ENCODE measurements at regions not wholly inside any gene's neighbourhood (a gene's known extent, or its start where the extent isn't known, plus 50 kb on each side); places are given as distances from the start of the nearest gene placed in this dataset.
"Not testable (repeated sequence)": the region's sequence is repeated elsewhere in the genome, so short reads cannot be mapped to it uniquely, and the experiment has no call there.

DNA sequence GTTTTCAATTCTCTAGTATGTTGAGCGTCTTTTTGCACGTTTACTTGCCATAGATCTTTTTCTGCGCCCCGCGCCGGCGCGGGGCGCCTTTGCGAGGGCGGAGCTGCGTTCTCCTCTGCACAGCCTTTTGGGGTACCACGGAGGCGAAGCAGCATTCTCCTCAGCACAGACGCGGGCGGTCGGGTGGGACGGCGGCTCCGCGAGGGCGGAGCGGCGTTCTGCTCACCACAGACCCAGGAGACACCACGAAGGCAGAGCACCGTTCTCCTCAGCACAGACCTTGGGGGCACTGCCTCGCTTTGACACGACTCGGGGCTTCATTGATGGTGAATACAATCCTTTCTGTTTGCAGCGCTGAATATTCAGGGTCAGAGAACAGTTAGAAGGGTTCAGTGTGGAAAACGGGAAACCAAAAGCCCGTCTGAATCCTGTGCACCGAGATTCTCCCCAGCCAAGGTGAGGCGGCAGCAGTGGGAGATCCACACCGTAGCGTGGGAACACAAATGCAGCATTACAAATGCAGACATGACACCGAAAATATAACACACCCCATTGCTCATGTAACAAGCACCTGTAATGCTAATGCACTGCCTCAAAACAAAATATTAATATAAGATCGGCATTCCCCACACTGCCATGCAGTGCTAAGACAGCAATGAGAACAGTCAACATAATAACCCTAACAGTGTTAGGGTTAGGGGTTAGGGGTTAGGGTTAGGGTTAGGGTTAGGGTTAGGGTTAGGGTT lies 190.7 kb upstream of the VIPR2 start:
- not testable (repeated sequence) for DNase-seq

DNA sequence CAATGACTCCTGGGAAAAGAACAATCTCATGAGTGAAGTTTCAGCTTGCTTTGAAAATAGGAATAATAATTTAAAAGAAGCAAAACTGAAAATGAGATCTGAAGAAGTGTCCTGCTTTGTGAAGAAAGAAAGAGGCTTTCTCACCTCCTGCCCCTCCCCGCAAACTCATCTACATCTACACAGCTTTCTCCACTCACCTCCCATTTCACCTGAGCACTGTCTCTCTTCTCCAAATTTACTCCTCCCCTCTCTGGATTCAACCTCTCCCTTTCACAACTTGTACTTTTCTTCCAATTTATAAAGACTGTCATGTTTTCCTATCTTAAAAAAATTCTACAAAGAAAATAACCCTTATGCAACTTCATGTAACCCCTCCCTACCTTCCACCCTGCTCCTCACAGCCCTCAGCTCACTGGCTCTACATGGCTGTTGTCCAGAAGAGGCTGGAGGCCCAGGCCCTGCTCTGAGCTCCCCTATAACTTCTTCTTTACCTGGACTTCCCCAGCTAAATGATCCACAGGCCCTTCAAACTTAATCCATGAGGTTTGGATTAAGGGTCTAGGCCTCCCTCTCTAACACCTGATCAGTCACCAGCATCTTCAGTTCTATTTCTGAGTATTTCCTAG lies 188.3 kb upstream of the VIPR2 start:
- not testable (repeated sequence) for DNase-seq

DNA sequence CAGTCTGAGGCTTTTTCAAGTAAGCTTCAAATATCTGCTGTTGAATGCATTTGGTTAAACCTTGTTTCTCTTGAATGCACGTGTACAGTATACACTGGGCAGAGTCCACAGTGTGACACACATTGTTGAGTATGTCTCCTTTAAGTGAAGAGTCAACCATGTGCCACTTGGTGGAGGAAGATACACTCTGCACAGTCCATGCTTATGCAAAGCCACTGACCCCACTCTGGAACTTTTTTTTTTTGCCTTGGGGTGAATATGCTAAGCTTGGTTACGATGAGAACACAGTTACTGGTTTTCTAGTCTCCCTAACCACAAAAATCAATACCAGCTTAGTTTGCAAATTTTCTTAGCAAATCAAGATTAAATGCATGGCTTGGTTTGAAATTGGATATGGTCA lies 186.8 kb upstream of the VIPR2 start:
- DNase-seq: no peak

DNA sequence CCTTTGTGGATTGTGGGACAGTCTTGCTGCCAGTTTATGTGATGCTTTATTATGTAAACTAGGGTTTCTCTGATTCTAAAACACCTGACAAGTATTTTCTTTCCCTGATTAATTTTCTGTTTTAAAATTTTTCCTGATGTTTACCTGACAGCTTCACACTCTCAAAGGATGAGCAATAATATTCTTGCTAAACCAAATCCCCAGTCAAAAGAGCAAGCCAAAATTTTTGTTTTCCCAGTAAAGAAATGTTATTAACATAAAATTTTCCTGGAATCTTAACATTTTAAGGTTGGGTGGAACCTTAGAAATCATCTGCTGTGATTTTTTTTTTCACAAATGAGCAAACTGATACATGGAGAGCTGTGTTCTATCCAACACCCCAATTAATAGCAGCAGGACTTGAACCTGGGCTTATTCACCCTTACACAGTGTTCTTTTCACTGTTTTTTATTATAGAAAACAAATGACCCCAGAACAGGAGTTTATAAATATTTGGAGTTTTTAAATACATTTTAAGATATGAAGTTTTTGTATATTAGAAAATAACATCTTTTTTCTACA lies 185.2 kb upstream of the VIPR2 start:
- DNase-seq: no peak

DNA sequence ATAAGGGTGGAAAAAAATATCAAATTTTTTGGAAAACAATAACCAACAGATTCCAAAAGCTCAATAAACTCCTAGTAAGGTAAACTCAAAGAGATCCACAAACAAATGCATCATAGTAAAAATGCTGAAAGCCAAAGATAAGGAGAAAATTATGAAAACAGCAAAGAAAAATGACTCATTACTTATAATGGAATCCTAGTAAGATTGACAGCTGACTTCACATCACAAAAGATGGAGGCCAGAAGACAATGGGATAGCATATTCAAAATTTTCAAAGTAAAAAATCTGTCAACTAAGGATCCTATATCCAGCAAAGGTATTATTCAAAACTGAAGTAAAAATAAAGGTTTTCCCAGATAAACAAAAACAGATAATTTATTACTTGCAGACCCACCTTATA lies 183.4 kb upstream of the VIPR2 start:
- DNase-seq: no peak

DNA sequence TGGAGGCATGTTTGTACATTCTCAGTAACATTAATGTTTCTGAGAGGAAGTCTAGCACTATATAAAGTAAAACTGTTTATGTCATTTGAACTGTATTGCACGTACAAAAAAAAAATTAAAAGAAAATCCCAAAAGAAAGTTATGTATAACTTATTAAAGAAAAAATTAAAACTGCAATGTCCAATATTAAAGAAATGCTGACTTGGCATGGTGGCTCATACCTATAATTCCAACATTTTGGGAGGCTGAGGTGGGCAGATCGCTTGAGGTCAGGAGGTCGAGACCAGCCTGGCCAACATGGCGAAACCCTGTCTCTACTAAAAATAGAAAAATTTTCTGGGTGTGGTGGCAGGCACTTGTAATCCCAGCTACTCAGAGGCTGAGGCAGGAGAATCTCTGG lies 178.7 kb upstream of the VIPR2 start:
- no peak for DNase-seq

DNA sequence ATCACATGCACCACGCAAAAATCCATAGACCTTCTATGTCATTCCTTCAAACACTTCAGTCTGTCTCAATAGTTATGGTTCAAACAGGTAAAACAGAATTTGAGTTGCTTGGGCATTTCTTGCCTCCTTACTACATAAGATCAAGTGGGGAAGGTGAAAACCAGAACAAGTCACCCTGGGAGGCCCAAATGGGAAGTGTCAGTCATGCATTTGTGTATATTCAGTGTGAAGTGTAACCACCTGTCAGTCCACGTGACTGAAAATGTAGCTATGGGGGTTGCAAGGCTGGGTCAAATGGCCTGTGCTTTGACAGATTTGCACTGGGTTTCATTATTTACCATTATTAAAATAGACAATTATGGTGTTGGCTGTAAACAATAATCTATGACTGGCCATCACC lies 176.6 kb upstream of the VIPR2 start:
- no peak for DNase-seq

DNA sequence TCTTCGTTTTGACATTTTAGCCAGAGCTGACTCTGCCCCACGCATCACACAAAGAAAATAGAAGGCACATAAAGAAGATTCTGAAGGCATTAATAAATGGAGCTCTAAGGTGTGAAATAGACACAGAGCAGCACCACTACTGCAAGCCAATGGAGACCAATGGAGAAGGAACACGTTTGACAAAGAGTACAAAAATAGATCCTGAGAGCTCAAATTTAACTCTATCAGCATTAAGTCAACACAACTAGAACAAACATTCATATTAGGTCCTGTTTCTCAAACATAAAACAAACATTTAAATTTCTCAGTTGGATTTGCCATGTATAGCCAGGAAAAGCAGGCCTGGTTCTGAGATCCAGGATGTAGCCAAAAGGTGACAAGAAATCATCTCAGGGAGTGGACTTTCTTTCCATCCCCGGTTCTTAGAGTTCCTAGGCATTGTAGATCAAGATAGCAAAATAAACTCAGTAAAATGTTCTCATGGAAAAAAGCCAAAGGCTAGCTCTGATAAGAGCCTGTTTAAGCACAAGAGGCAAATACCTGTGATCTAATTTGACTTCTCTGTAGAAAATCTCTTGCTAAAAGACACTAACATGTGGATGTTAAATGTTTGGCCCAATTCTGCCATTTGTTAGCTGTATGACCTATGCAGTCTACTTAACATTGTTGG lies 174.2 kb upstream of the VIPR2 start:
- no peak for DNase-seq

DNA sequence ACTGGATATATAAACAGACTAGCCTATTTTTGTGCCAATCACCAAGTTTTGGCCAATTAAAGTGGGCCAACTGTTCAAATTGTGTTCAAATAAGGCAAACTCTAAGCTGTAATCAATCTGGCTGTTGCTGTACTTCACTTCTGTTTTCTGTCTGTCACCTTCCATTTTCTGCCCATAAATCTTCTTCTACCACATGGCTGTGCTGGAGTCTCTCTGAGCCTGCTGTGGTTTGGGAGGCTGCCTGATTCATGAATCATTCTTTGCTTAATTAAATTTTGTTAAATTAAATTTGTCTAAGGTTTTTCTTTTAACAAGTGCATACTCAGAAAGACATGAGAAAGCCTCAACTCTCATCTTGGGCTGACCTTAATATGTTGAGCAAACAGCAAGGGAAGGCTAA lies 172.6 kb upstream of the VIPR2 start:
- DNase-seq: no peak

DNA sequence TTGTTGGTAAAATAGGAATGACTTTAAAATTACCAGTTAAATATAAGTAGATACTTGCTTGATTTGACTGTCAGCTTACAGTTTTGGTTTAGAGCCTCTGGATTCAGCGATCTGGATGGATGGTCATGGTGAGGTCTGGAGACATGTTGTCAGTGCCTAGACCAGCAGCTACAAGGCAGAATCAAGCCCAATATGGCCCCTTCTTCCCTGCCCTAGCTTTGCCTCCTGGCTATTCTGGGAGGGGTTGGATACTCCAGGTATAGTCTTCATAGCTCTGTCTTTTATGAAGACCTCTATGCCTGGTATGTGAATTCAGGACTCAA lies 166.5 kb upstream of the VIPR2 start:
- no peak for DNase-seq

DNA sequence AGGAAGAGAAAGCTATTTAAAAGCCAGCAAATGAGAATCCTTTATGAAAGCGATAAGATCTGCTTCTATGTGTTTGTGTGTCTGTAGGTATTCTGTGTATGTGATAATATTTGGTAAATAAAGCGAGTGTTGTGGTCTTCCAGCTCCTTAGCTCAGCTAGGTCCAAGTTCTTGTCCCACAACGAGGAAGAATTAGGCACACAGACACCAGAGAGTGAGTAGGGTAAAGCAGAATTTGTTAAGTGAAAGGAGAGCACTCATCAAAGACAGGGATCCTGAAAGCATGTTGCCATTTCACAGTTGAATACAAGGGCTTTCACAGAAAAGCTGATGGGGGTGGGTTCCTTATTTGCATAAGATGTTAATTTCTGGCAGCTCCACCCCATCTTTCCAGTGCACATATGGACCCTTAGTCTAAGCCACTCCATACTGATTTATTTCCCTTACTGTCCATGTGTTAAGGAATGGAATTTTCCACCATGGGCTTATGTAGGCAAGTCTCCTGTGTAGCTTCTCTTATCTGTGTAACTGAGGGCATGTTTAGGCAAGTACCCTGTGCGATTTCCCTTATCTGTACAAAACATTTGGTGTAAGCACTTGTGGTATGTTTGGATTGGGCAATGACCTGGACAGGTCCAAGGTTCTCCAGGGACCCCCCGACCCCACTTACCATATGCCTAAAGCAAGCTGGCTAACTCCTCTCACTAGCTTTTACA lies 165.9 kb upstream of the VIPR2 start:
- no peak for DNase-seq

DNA sequence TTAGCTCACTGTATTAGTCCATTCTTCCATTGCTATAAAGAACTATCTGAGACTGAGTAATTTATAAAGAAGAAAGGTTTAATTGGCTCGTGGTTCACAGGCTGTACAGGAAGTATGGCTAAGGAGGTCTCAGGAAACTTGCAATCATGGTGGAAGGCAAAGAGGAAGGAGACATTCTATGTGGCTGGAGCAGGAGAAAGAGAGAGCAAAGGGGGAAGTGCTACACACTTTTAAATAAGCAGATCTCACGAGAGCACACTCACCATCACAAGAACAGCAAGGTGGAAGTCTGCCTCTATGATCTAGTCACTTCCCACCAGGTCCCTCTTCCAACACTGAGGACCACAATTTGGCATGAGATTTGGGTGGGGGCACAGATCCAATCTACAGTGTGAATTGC lies 164.5 kb upstream of the VIPR2 start:
- not testable (repeated sequence) for DNase-seq

DNA sequence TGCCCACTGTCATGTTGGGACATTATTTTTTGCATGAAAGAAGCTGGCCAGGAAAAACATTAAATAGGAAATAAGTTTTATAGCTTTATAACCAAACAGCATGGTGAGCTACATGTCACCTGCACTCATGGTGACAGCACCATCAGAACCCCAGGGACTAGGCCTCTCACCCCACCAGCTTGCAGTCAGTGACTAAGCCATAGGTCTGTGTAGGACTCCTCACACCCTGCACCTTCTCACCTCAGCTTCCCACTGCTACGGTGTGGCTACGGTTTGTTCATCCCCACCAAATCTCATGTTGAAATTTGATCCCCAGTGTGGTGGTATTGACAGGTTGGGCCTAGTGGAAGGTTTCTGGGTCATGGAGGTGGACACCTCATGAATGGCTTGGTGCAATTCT lies 161.3 kb upstream of the VIPR2 start:
- no peak for DNase-seq

DNA sequence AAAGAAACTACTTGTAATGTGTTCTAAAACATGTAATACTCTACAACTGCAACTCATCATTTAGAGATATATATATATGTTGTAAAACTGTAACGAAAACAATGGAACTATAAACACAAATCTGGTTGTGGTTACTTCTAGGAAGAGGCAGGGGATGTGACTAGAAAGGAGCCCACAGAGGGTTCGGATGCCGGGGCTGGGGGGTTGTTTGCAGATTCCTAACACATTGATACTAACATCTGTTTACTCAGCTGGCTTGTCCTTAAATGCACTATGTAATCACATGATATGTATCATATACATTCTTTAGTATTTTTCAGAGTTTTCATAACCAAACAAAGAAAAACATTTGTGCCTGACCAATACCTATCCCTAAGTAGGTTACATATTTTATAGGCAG lies 160.5 kb upstream of the VIPR2 start:
- DNase-seq: not testable (repeated sequence)

DNA sequence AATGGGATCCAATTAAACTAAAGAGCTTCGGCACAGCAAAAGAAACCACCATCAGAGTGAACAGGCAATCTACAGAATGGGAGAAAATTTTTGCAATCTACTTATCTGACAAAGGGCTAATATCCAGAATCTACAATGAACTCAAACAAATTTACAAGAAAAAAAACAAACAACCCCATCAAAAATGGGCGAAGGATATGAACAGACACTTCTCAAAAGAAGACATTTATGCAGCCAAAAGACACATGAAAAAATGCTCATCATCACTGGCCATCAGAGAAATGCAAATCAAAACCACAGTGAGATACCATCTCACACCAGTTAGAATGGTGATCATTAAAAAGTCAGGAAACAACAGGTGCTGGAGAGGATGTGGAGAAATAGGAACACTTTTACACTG lies 158.8 kb upstream of the VIPR2 start:
- DNase-seq: not testable (repeated sequence)

DNA sequence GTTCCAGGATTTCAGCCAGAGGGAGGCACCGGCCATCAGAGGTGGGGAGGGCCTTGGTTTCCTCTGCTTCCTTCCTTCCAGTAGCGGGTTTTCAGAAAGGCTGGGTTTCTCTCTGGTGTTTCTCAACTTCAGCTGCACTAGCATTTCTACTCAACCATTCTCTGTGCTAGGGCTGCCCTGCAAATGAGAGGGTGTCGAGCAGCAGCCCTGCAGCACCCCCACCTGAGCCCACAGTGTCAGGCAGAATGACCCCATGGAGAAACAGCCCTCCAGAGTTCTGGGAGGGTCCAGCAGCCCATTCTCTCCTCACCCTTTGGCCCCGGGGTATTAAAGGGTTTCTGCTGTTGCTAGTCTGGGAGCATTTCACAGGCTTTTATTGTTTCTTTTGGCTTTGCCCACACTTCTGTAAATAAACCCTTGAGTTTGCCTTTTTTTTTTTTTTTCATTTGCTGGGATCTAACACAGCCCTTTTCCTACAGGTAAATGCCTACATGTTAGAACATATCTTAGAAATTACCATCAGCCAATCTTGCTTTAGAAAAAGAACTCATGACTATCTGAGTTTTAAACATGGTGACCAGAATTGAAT lies 151.5 kb upstream of the VIPR2 start:
- DNase-seq: no peak

DNA sequence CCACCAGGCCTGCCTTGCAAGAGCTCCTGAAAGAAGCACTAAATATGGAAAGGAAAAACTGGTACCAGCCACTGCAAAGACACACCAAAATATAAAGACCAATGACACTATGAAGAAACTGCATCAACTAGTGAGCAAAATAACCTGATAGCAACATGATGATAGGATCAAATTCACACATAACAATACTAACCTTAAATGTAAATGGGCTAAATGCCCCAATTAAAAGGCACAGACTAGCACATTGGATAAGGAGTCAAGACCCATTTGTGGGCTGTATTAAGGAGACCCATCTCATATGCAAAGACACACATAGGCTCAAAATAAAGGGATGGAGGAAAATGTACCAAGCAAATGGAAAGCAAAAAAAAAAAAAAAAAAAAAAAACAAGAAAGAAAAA lies 141.8 kb upstream of the VIPR2 start:
- not testable (repeated sequence) for DNase-seq

DNA sequence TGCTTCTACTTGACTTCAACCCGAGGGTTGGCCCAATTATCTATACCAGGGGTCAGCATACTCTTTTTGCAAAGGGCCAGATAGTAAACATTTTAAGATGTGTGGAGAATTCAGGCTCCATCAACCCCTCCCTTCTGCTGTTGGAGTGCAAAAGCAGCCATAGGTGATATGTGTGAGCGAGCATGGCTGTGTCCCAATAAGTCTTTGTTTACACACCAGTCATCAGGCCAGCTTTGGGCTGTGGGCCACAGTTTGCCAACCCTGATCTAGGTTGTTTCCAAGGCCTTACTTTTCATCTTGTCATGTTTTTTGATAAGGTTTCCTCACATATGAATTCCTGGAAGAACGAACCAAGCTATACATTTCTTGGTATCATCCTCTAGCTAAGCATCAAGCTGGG lies 136.9 kb upstream of the VIPR2 start:
- no peak for DNase-seq

DNA sequence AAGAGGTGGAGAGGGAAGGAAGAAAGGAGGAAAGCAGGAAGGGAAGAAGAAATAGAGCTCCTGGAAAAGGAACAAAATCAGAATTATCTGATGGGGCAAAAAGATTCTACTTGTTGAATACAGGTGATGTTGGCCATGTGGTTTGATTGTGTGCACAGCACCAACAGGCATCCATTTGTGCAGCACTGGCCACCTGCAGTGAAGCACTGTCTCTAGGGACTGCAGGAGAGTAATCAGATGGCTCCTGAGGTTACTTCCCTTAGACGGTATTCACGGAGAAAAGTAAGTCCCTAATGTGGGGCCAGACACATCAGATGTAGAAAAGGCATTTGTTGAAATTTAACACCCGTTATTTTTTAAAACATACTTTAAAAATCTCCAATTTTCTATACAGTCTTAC lies 135.3 kb upstream of the VIPR2 start:
- DNase-seq: no peak

DNA sequence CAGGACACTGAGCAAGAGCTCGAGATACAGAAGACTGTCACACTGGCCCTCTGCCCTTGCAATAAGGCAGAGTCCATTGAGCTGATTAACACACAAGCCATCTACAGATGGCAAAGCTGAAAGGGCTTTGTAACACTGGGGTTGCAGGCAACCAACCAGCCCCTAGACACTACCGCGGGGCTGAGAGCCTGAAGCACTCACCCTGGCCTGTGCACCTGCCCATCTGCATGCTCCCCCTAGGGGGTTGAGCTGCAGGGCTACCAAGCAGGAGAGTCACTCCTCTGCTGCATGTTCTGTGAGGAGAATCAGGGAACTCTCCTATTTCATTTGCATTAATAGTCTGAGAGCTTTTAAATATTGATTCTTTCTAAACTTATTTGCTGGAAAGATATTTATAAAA lies 128.1 kb upstream of the VIPR2 start:
- DNase-seq: no peak

DNA sequence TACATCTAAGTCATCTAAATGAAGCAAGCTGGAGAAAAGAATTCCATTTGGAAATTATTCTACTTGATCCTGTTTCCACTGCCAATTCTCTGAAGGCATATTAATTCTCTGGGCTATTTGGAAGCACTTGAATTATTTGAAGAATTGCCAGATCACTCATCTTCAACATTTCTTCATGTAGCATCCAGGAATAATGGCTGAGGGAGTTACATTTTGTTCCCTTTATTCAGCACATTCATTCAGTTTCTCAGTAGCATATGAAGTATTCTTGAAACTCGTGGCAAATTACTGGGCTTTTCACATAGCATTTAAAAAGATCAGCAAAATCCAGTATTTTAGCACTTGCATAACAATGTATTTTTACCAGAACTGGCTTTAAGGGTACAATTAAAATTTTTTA lies 127.1 kb upstream of the VIPR2 start:
- no peak for DNase-seq

DNA sequence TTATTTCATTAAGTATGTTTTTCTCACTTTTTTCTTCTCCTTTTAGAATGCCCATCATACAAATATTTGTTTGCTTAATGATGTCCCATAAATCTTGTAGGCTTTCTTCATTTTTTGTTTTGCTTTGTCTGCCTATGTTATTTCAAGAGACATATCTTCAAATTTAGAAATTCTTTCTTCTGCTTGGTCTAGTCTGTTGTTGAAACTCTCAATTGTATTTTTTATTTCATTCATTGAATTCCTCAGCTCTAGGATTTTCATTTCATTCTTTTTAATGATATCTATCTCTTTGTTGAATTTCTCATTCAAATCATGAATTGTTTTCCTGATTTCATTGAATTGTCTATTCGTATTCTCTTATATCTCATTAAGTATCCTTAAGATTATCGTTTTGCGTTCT lies 125.1 kb upstream of the VIPR2 start:
- no peak for DNase-seq

DNA sequence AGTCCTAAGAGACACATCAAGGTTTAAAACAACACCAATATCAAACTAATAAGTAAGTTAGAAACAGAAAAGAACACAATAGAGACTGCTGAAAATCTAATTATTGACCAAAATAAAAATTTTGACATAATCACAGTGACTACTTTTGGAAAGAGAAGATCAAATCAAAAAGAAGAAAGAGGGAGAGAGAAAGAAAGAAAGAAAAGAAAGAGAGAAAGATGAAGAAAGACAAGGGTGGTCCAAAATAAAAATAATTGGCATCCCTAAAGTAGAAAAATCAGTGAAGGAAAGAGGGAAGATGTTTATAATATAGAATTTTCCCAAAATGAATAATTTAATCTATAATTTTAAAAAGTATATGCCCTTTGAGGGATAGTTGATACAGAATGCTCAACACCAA lies 118.8 kb upstream of the VIPR2 start:
- no peak for DNase-seq

Data from NCI-H2171 (cell line).